NCI-H2171 treated with DMSO at 0.1 percent for 48 hours (cell line): ENCODE measurements at regions not wholly inside any gene's neighbourhood (a gene's known extent, or its start where the extent isn't known, plus 50 kb on each side); places are given as distances from the start of the nearest gene placed in this dataset.
"Not testable (repeated sequence)": the region's sequence is repeated elsewhere in the genome, so short reads cannot be mapped to it uniquely, and the experiment has no call there.

ENCODE experiments used
- DNase-seq: peaks from one replicate; lab custom pipeline; 2025; lab: John Stamatoyannopoulos, UW

GRCh38 chr4:116321471-116321870, 763.9 kb downstream of the TRAM1L1 start:
- no peak for DNase-seq

GRCh38 chr4:116320859-116321258, 764.5 kb downstream of the TRAM1L1 start:
- DNase-seq = no peak

- no peak for DNase-seq
These were observed 781.6 kb downstream of the TRAM1L1 start for GRCh38 chr4:116303736-116304188.

GRCh38 chr4:116302990-116303735, 782.2 kb downstream of the TRAM1L1 start:
- no peak for DNase-seq

- DNase-seq = no peak
These were observed 810.4 kb downstream of the TRAM1L1 start for GRCh38 chr4:116275006-116275405.

- no peak for DNase-seq
These were observed 813.0 kb downstream of the TRAM1L1 start for GRCh38 chr4:116272336-116272735.

- not testable (repeated sequence) for DNase-seq
These were observed 824.4 kb downstream of the TRAM1L1 start for GRCh38 chr4:116260931-116261330.

GRCh38 chr4:116244771-116245170, 840.6 kb downstream of the TRAM1L1 start:
- DNase-seq = no peak

GRCh38 chr4:116243431-116243830, 841.9 kb downstream of the TRAM1L1 start:
- DNase-seq = no peak

GRCh38 chr4:116233971-116234370, 851.4 kb downstream of the TRAM1L1 start:
- DNase-seq = no peak

- DNase-seq = not testable (repeated sequence)
These were observed 853.4 kb downstream of the TRAM1L1 start for GRCh38 chr4:116231999-116232398.

GRCh38 chr4:116229420-116229819, 856.0 kb downstream of the TRAM1L1 start:
- no peak for DNase-seq

GRCh38 chr4:116223040-116223732, 862.2 kb downstream of the TRAM1L1 start:
- no peak for DNase-seq

GRCh38 chr4:116217781-116218180, 867.6 kb downstream of the TRAM1L1 start:
- DNase-seq = no peak

- DNase-seq = no peak
These were observed 869.8 kb downstream of the TRAM1L1 start for GRCh38 chr4:116215622-116216021.

GRCh38 chr4:116202524-116202923, 882.9 kb downstream of the TRAM1L1 start:
- DNase-seq = no peak

GRCh38 chr4:116197317-116197809, 888.0 kb downstream of the TRAM1L1 start:
- no peak for DNase-seq

- no peak for DNase-seq
These were observed 902.1 kb downstream of the TRAM1L1 start for GRCh38 chr4:116183241-116183640.

- DNase-seq = peak; percentile 16
These were observed 905.2 kb downstream of the TRAM1L1 start for GRCh38 chr4:116180157-116180601.

- not testable (repeated sequence) for DNase-seq
These were observed 934.0 kb downstream of the TRAM1L1 start for GRCh38 chr4:116151371-116151770.

GRCh38 chr4:116150152-116150551, 935.2 kb downstream of the TRAM1L1 start:
- DNase-seq = no peak

GRCh38 chr4:116143198-116143597, 942.2 kb downstream of the TRAM1L1 start:
- no peak for DNase-seq

GRCh38 chr4:116132946-116133345, 952.4 kb downstream of the TRAM1L1 start:
- DNase-seq = no peak
